Renal cortical epithelial cell (primary cell): ENCODE measurements at regions not wholly inside any gene's neighbourhood (a gene's known extent, or its start where the extent isn't known, plus 50 kb on each side); places are given as distances from the start of the nearest gene placed in this dataset.

Experiments
- DNase-seq: peaks from one replicate; pipeline ENCODE4 v3.0.0-alpha.2; 2011; ENCODE audit warnings: low read depth

DNA sequence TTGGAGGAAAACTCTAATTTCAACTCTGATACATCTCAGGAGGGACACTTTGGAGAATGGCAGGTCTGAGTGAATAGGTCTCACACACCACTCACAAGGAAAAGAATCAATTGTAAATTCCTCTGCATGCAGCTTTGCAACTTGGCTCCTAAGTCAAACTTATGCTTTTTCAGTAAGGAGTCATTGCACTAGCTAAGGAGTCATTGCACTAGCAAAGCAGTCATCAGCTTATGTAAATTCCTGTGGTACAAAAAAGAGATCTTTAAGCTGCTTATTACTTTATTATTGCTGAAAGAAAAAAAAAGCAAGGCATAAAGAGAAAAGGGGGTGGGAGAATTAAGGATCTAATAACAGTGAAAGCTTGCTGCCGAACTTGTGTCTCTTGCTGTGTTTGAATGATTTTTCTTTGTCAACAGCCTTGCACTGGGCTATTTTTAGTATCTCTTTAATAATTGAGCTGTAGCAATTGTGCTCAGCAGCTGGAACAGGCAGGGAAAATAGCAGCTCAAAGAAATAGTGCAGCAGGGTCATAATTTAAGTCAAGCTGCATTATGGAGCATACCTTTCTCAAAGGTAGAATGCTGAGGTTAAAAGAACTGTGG is 154.3 kb upstream of the ARPP21 start:
- peak; percentile 48 for DNase-seq

DNA sequence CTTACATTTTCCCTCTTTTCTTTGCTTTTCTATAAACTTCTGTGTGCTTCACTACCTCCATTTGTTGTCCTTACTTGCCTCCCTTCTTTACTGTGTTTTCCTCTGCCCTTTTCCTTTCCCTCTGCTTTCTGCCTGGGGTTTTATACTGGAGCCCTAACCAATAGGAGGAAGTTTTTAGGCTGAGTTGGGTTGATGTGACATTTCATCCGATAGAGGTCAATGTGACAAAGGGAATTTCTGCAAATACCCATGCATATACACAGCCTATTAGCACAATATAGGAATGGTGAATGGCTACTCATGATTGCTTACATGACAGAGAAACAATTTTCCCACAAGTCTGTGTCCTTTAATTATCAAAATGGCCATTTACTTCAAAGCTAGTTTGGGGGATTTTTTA is 153.0 kb upstream of the ARPP21 start:
- no peak for DNase-seq

DNA sequence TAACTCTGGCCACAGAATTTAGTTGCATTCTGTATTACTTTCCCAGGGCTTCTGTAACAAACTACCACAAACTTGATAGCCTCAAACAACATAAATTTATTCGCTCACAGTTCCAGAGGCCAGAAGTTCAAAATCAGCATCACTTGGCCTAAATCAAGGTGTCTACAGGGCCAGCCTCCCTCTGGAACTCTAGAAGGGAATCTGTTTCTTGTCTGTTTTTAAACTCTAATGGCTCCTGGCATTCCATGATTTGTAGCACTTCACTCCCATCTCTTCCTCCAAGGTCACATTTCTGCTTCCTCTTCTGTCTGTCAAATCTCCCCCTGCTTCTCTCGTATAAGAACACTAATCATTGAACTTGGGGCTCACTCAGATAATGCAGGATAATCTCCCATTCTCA is 151.9 kb upstream of the ARPP21 start:
- no peak for DNase-seq

DNA sequence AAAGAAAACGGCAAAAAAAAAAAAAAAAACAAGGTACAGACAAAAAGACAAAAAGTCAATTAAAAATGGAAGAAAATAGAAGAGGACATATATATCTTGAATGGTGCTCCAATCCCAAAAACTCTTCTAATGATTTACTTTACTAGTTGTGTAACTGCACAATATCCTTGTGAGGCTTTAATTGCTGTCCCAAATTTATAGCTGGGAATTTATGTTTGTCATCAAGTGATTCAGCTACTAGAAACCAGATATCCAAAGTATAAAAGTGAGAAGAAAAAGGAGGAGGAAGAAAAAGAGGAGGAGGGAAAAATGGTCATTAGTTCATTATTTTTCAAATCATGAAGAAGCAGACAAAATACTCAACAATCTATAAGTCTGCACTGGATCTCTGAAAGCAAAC is 150.8 kb upstream of the ARPP21 start:
- no peak for DNase-seq

DNA sequence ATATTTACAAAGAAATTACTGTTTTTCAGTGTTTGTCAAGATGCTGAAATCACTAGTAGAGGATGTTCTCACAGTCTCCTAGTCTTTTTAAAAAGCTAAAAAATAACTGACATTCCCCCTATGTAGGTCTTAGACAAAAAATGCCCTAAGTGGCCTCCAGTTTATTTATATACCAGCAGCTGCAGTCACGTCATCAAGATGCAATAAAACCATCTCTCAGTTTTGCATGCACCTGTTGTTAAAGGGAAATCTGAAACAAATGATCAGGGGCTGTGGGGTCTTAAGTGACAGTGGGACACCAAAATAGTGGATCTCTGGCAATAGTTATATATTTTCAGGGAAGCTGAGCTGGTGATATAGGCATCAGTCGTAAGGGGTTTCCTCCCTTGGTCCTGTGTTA is 146.5 kb upstream of the ARPP21 start:
- DNase-seq, result no peak

DNA sequence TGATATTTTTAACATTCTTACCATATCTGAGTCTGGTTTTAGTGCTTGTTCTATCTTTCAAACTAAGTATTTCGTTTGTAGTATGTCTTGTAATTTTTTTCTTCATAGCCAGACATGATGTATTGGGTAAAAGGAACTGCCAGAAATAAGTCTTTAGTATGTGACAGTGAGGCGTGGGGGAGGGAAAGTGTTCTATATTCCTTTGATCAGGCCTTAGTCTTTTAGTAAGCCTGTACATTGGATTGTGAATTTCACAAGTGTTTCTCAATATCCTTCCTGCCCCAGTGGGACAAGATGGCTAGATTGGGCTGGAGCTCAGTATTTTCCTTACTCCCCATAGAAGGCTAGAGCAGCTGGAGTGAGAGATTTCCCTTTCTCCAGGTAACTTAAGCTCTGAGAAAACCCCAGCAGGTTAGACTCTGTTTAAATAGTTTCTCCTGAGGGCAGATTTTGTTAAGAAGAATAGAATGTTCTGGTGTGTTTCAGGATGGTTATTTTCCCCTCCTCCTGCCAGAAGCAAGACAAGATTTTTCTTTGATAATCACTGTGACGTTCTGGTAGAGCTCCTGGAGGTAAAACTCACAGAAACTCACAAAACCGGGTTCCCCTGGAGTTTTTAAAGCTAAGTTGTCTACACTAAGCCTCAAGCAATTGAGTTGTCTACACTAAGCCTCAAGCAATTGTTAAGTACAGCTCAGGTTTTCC is 140.7 kb upstream of the ARPP21 start:
- DNase-seq, result no peak

DNA sequence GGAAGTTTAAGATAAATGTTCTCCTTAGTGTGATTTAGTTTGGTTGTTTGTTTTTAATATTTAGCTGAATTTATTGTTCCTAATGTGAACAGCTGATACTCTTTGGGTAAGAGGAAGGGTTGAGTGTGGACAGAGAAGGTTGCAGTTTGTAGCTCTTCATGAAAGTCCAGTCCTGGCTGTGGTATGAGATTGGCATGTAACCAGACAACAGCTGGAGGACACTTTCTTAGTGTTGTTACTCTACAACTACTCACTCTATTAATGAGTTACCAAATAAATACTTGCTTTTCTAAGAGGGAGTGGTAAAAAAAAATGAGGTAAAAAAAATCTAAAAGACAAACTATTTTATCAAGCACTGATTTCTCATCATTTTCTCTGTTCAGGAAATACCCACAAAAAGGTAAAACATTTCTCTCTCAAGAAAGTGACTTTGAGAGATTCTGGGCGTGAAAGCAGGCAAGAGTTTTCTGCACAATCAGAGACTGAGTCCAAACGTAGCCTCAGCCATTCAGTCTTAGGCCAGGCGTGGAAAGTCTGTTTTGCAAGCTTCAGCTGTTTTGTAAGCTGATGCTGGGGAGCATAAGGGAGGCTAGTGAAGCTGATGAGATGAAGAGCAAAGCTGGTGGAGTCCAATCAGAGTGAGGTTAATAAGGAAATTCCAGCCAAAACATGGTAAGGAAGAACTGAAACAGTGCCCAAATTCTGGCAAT is 138.5 kb upstream of the ARPP21 start:
- peak; percentile 92 for DNase-seq

DNA sequence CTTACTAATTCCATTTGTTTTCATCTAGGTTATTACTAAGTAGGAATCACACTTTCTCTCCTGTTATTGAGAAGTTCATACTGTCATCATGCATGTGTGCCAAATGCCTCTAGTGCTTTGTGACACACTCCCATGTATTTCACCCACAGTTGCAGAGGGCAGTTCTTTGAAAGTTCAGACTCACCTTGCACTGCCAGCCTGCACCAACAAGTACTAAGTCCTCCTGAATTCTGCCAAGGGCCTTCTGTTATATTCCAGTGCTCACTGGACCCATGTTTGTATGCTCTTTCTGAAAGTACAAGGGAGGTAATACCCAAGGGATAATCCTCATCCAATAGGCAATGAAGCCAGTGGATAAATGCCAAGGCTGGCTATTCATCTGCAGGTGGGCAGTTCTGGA is 136.6 kb upstream of the ARPP21 start:
- no peak for DNase-seq

DNA sequence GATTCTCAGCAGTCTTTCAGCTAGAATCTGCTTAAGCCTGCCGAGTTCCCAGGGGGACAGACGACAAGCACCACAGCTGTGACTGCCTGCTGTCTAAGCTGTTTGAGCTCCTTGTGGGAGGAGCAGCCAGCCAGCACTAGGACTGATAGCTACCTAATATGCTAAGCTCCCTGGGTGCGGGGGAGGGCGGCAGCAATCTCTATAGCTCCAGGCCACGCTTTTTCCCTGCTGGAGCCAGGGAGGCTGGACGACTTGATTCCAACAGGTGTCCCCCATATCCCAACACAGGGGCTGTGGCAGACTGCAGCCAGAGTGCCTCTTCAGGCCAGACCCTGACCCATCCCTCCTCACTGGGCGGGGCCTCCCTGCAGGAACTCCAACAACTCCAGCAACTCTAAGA is 134.1 kb upstream of the ARPP21 start:
- DNase-seq, result no peak

DNA sequence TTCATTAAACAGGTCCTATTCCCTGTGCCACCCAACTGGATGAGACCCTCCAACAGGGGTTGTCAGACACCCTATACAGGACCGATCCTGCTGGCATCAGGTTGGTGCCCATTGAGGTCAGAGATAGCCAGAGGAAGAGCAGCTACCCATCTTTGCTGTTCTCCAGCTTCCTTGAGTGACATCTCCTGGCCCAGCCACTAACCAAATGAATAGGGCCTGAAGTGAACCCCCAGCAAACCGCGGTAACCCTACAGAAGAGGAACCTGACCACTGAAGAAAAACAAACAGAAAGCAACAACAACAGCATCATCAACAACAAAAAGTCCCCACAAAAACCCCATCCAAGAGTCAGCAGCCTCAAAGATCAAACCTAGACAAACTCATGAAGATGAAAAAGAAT is 133.6 kb upstream of the ARPP21 start:
- no peak for DNase-seq

DNA sequence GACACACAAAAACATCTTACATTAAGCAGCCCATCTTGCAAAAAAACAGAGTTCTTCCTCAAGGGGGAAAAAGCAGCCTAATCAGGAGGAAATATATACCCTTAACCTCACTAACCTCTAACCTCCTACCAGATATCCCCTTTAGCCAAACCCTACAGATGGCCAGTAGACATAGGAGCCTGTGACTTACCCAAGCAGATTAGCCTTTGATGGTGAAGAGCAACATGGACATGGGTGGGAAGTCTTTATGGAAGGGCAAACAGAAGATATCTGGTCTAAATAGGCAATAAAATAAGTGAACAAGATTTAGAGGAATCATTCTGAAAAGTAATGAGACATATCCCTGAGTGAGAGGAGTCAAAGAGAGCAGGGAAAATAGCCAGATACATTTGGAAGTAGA is 119.4 kb upstream of the ARPP21 start:
- no peak for DNase-seq

DNA sequence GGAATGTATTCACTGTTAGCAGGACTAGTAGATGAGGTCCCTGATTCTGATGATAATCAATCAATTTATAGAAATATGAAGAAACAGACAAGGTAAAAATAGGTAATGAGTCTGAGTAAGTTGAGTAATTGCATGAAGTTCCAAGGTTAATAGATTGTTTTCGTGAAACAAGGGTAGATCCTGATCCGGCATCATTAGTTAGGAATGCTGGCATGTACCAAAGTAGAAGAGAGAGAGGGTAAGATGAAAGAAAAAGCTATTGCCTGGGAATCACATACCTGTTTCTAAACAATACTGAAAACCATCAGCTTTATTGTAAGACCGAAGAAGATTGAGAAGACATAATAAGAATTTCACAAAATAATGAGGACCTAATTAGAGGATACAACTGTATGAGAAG is 118.1 kb upstream of the ARPP21 start:
- DNase-seq, result peak; percentile 65

DNA sequence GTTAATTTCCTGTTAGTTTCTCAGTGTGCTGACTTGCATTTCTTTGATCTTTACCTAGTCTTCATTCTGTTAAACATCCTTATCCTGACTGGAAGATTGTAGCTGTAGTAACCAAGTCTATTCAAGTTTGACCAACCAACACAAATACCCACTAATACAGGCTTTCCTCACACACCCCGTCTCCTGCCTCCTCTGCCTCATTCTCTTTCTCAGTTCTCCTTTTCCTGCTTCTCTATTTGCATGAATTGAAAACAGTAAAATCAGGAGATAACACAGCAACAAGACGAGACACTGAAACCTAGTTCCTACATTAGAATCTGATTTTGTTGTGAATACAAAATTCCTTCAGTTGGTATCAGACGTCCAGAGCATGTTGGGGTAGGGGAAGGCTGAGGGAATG is 116.9 kb upstream of the ARPP21 start:
- no peak for DNase-seq

DNA sequence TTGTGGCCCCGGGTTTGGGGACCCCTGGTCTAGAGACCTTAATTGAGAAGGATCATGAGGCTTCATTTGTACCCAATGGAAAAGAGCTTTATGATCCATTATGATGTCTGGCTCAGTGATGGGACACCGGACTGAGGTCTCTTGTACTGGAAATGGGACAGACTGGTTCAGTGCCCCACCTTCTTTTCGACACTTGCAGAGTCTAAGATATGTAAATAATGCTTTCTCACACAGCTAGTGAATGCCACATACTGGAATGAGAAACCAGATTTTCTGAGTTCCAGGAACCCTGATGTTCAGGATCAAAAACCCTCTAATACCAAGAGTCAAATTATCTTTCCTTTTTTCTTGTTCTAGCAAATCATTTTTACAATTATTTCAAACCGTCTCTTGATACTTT is 116.3 kb upstream of the ARPP21 start:
- DNase-seq, result no peak

DNA sequence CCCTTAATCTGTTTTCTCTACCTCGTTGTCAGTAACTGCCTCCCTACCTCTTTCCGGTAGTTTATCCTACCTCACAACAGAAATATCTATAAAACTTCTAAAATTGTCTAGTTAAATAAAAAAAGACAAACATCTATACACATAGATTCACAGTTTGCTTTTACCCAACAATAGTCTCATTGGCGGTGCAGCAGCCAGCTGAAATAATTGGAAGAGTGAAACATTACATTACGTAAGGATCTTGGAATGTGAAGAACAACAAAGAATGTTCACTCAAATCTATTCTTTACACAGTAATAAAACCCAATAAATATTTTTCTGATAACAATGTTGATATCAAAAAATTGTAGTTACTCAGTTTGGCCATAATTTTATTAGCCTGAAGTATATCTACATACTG is 115.5 kb upstream of the ARPP21 start:
- peak; percentile 74 for DNase-seq

DNA sequence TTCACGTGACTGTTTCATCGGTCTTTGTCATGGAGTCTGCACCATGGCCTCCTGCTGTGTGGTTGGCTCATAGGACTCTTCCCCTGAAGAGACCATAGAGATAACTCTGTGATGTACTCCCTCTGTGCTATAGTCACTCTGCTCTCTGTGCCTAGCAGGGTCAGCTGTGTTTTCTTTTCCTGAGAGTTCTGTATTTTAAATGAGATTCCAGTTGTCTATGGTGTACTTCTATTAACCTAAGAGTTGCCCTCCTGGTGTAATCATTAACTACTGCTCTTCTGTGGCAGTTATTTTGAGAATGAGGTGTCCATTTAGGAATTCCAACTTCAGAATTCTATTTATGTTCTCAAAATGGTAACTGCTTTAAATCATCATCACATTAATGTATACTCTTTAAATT is 114.5 kb upstream of the ARPP21 start:
- DNase-seq, result peak; percentile 88

DNA sequence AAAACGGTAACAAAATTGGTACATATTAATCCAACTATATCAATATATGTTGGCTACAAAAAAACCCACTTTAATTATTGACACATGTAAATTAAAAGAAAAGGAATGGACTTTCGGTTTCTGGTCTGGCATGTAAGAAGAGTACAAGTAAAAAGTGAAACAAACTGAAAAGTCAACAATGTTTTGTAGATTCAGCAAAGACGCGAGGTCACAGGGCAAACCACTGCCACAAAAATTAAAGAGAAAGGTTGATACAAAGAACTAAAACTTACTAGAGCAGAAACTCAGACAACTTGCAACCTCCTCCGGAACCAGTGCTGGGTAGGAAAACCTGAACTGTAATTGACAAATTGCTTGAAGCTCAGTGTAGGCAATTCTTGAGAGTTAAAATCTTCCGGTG is 110.6 kb upstream of the ARPP21 start:
- peak; percentile 89 for DNase-seq

DNA sequence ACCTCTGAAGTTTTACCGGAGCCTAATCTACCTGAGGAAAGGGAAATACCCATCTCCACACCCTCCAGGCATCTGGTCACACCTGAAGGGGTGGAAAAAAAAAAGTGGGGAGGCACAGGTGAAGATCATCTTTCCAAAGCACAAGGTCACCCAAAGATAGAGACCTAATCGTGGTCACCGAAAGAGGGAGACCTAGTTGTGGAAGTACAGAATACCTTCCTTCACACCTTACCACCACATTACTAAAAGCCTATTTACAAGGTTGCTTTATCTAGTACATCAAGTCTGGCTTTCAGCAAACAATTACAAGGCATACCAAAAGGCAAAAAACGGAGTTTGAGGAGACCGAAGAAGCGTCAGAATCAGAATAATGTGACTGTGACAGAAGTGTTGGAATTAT is 110.0 kb upstream of the ARPP21 start:
- no peak for DNase-seq

DNA sequence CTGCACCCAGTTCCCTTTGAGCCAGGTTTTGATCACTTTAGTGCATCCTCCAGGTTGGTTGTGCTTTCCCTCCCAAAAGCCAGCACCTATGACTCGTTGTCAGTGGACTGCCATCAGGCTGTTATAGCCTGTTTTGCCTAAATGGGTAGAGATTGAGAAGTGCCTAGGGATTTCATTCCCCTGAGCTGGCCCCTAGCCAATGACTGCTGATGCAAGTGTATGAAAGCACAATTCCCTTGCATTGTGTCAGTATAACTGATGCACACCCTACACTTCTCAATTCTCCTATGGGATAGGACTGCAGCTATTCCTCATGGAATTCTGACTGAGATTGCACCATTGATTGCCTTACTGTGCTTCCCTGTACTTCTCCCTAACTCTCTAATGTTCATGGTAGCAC is 102.1 kb upstream of the ARPP21 start:
- DNase-seq, result peak; percentile 10

DNA sequence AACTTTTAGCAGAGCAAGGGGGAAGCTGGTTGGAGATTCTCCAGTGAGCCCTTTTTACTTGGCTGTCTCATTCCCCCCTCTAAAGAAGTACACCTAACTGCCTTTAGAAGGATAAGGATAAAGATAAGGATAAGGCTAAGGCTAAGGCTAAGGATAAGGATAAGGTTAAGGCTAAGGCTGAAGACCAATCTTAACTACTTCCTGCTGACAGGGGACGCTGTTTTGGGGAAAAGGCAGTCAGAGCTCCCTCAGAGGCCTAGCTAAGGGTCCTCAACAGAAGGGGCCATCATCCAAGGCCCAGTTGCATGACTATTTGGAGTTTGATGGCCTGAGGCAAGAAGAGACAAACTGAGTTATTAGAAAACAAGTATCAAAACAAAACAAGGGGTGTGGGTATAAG is 94.3 kb upstream of the ARPP21 start:
- no peak for DNase-seq

DNA sequence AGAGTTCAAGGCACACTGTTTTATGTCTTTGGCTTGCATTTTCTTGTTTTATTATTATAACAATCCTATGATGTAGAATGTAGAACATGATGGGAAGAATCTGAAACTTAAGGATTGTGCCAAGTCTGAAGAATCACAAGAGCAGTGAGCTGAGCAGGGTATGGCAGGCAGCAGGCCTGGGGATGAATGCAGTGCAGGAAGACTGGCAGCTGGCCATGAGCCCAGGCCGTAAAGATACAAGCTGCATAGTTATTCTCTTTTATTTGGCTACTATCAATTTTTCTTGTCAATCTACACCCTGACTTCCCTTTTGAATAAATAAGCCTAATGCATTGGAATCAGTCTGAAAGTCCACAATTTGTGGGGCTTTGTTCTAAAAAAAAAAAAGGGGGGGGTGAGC is 89.6 kb upstream of the ARPP21 start:
- no peak for DNase-seq

DNA sequence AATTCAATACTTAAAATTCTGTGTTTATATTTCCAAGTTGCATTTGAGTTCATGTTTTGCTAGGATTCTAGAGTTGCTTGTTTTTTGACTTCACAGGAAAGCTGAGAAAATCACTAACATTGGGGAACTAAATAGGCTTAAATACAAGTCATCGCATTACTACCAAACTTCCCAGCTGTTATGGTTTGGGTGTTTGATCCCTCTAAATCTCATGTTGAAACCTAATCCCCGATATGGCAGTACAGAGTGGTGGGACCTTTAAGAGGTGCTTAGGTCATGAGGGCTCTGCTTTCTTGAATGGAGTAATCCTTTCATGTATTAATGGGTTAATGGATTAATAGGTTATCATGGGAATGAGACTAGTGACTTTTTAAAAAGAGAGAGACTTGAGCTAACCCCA is 77.2 kb upstream of the ARPP21 start:
- DNase-seq, result no peak

DNA sequence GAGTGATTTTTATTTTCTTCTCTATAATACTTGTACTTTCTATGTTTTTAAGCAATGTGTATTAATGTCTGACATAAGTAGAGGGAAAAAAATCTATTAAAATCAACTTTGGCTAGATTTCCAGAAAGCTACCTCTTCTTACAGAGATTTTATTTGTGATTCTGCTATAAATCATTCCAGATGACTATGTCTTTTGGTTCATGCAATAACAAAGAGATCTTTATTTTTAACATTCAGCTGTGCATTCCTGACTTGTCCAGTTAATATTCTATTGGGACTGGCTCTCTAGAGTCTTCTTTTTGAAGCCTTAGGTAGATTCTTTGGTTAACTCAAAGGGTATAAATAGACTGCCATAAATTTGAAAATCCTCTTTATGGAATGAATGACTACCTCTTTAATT is 74.3 kb upstream of the ARPP21 start:
- no peak for DNase-seq
